Trophoblast cell (in vitro differentiated cells and primary cell): ENCODE measurements at regions not wholly inside any gene's neighbourhood (a gene's known extent, or its start where the extent isn't known, plus 50 kb on each side); places are given as distances from the start of the nearest gene placed in this dataset.

Source experiments
- DNase-seq, 2 donors: peaks; one replicate each; pipeline ENCODE4 v3.0.0-alpha.2; 2016
- H2AFZ ChIP-seq: 2 replicates; pipeline ENCODE4 v1.6.1; 2013; ENCODE audit warnings: low read length, moderate library complexity, mild to moderate bottlenecking; ENCODE audit not compliant: insufficient read depth, poor library complexity
- H2AK5ac ChIP-seq: 2 replicates; pipeline ENCODE4 v1.6.1; 2013; ENCODE audit warnings: mild to moderate bottlenecking, low read length
- H2BK120ac ChIP-seq: 2 replicates; pipeline ENCODE4 v1.6.1; 2013; ENCODE audit warnings: low read length, mild to moderate bottlenecking, moderate library complexity; ENCODE audit not compliant: insufficient read depth, poor library complexity
- H2BK12ac ChIP-seq: 2 replicates; pipeline ENCODE4 v1.6.1; 2013; ENCODE audit warnings: mild to moderate bottlenecking, low read length, moderate library complexity
- H2BK5ac ChIP-seq: 2 replicates; pipeline ENCODE4 v1.6.1; 2013; ENCODE audit warnings: low read length, low read depth, moderate library complexity, mild to moderate bottlenecking; ENCODE audit not compliant: poor library complexity
- H3K14ac ChIP-seq: 2 replicates; pipeline ENCODE4 v1.6.1; 2013; ENCODE audit warnings: mild to moderate bottlenecking, low read length
- H3K18ac ChIP-seq: 2 replicates; pipeline ENCODE4 v1.6.1; 2013; ENCODE audit warnings: mild to moderate bottlenecking, low read length
- H3K23ac ChIP-seq: 2 replicates; pipeline ENCODE4 v1.6.1; 2013; ENCODE audit warnings: low read length
- H3K27ac ChIP-seq: 2 replicates; pipeline ENCODE4 v1.5.1; 2013; ENCODE audit warnings: low read depth, mild to moderate bottlenecking, inconsistent platforms, low read length, moderate library complexity
- H3K27me3 ChIP-seq: 2 replicates; pipeline ENCODE4 v1.6.1; 2013; ENCODE audit warnings: inconsistent platforms, mild to moderate bottlenecking, low read length, moderate library complexity; ENCODE audit not compliant: insufficient read depth
- H3K36me3 ChIP-seq, 2 experiments: 1 replicate in 1 of 2; 2 replicates in 1 of 2; pipeline ENCODE4 v1.6.1; 2013; ENCODE audit warnings: low read length in 2 of 2, mild to moderate bottlenecking in 2 of 2, moderate library complexity in 1 of 2; ENCODE audit not compliant: insufficient read depth in 2 of 2, control insufficient read depth in 1 of 2
- H3K4ac ChIP-seq: 2 replicates; pipeline ENCODE4 v1.6.1; 2013; ENCODE audit warnings: low read depth, mild to moderate bottlenecking, low read length, moderate library complexity
- H3K4me1 ChIP-seq, 2 experiments: 1 replicate in 1 of 2; 2 replicates in 1 of 2; pipeline ENCODE4 v1.6.1; 2013; ENCODE audit warnings: low read length in 2 of 2, mild to moderate bottlenecking in 2 of 2, moderate library complexity in 1 of 2; ENCODE audit not compliant: insufficient read depth in 2 of 2, control insufficient read depth in 1 of 2
- H3K4me2 ChIP-seq: 2 replicates; pipeline ENCODE4 v1.6.1; 2013; ENCODE audit warnings: inconsistent platforms, mild to moderate bottlenecking, low read length, moderate library complexity
- H3K4me3 ChIP-seq: 2 replicates; pipeline ENCODE4 v1.5.1; 2013; ENCODE audit warnings: mild to moderate bottlenecking, low read depth, low read length, inconsistent platforms
- H3K79me1 ChIP-seq: one replicate; pipeline ENCODE4 v1.6.1; 2013; ENCODE audit warnings: low read length
- H3K79me2 ChIP-seq: 2 replicates; pipeline ENCODE4 v1.6.1; 2013; ENCODE audit warnings: low read length, mild to moderate bottlenecking; ENCODE audit not compliant: control insufficient read depth, insufficient read depth, poor library complexity
- H3K9ac ChIP-seq: 2 replicates; pipeline ENCODE4 v1.6.1; 2013; ENCODE audit warnings: mild to moderate bottlenecking, low read length
- H3K9me3 ChIP-seq: 2 replicates; pipeline ENCODE4 v1.6.1; 2013; ENCODE audit warnings: low read depth, mild to moderate bottlenecking, control low read depth, inconsistent platforms, low read length; ENCODE audit not compliant: insufficient read depth
- H4K12ac ChIP-seq: 2 replicates; pipeline ENCODE4 v1.6.1; 2013; ENCODE audit warnings: low read depth, mild to moderate bottlenecking, low read length, moderate library complexity
- H4K8ac ChIP-seq: 2 replicates; pipeline ENCODE4 v1.6.1; 2013; ENCODE audit warnings: low read depth, mild to moderate bottlenecking, low read length, moderate library complexity
- H4K91ac ChIP-seq: one replicate; pipeline ENCODE4 v1.6.1; 2013; ENCODE audit warnings: low read depth, mild to moderate bottlenecking, low read length, moderate library complexity
- WGBS: extraction: QIAGEN DNeasy Blood & Tissue Kit; methylation state at CpG from one replicate; pipeline ENCODE4 v1.1.7; 2013; ENCODE audit warnings: missing lambda C conversion rate; ENCODE audit not compliant: insufficient read length, insufficient coverage; ENCODE audit errors: extremely low coverage; 5-methylcytosine and 5-hydroxymethylcytosine counted together

- Histone ChIP-seq H3K4me1 (no peaks in the 10 kb centered on the region), H3K36me3 (no peaks in the 10 kb centered on the region), H2BK120ac (no peak overlapping the region), H3K4ac (no peak overlapping the region), H2AK5ac (no peak overlapping the region), H3K27me3 (no peaks in the 10 kb centered on the region), H3K23ac (no peak overlapping the region), H4K91ac (no peak overlapping the region), H4K12ac (no peak overlapping the region), H3K14ac (no peak overlapping the region), H2BK5ac (no peak overlapping the region), H2BK12ac (no peak overlapping the region), H3K27ac (no peak overlapping the region), H3K79me2 (no peaks in the 10 kb centered on the region), H3K4me3 (no peak overlapping the region), H3K9me3 (no peaks in the 10 kb centered on the region), H3K9ac (no peak overlapping the region), H3K18ac (no peak overlapping the region), H2AFZ (no peak overlapping the region), H3K79me1 (no peaks in the 10 kb centered on the region), H3K4me2 (no peak overlapping the region), H4K8ac (no peak overlapping the region)
- no CpG with 5 or more reads among the region's 3 CpGs for WGBS
- no peak for DNase-seq
These were observed 51.7 kb upstream of the COL8A1 start for GRCh38 chr3:99586701-99587100.

- no peak overlapping the region for H4K12ac ChIP-seq
- no peak overlapping the region for H3K27ac ChIP-seq
- H3K4me1 ChIP-seq = no peaks in the 10 kb centered on the region
These were observed 58.4 kb upstream of the COL8A1 start for GRCh38 chr3:99579965-99580364.

GRCh38 chr3:99579246-99579645, 59.1 kb upstream of the COL8A1 start:
- Histone ChIP-seq H2AK5ac (no peak overlapping the region), H3K79me2 (no peaks in the 10 kb centered on the region), H3K4me3 (no peak overlapping the region), H3K4ac (no peak overlapping the region), H4K91ac (no peak overlapping the region), H3K4me1 (no peaks in the 10 kb centered on the region), H3K79me1 (no peaks in the 10 kb centered on the region), H3K27me3 (no peaks in the 10 kb centered on the region), H3K4me2 (no peak overlapping the region), H3K36me3 (no peaks in the 10 kb centered on the region), H3K27ac (no peak overlapping the region), H4K12ac (no peak overlapping the region), H4K8ac (no peak overlapping the region), H3K18ac (no peak overlapping the region), H2BK120ac (no peak overlapping the region), H2AFZ (no peak overlapping the region), H2BK12ac (no peak overlapping the region), H3K23ac (no peak overlapping the region), H3K14ac (no peak overlapping the region), H3K9me3 (no peaks in the 10 kb centered on the region), H2BK5ac (no peak overlapping the region), H3K9ac (no peak overlapping the region)
- DNase-seq = no peak
- no CpG with 5 or more reads among the region's 4 CpGs for WGBS

More at GRCh38 chr3:99579965-99580364, 58.4 kb upstream of the COL8A1 start:
- Histone ChIP-seq H3K9me3 (no peaks in the 10 kb centered on the region), H2AK5ac (no peak overlapping the region), H3K4me2 (no peak overlapping the region), H3K4ac (no peak overlapping the region), H4K91ac (no peak overlapping the region), H4K8ac (no peak overlapping the region), H3K18ac (no peak overlapping the region), H3K79me1 (no peaks in the 10 kb centered on the region), H3K27me3 (no peaks in the 10 kb centered on the region), H2BK5ac (no peak overlapping the region), H3K23ac (no peak overlapping the region), H2AFZ (no peak overlapping the region), H3K14ac (no peak overlapping the region), H3K9ac (no peak overlapping the region), H3K79me2 (no peaks in the 10 kb centered on the region), H3K36me3 (no peaks in the 10 kb centered on the region), H2BK120ac (no peak overlapping the region), H2BK12ac (no peak overlapping the region), H3K4me3 (no peak overlapping the region)
- no peak for DNase-seq
- WGBS = no CpG with 5 or more reads among the region's 3 CpGs

- no peak overlapping the region for H2BK120ac ChIP-seq
- no peak overlapping the region for H3K27ac ChIP-seq
- no peaks in the 10 kb centered on the region for H3K4me1 ChIP-seq
- H2BK12ac ChIP-seq = no peak overlapping the region
- no peak overlapping the region for H3K9ac ChIP-seq
- H3K36me3 ChIP-seq = no peaks in the 10 kb centered on the region
- no peak overlapping the region for H4K8ac ChIP-seq
- H2AFZ ChIP-seq = no peak overlapping the region
- no peak overlapping the region for H3K4me2 ChIP-seq
- no peak overlapping the region for H2BK5ac ChIP-seq
- no peak overlapping the region for H3K14ac ChIP-seq
- no peak overlapping the region for H3K18ac ChIP-seq
- no peak overlapping the region for H4K91ac ChIP-seq
- no peaks in the 10 kb centered on the region for H3K79me1 ChIP-seq
- H3K9me3 ChIP-seq = no peaks in the 10 kb centered on the region
- no peak overlapping the region for H3K4ac ChIP-seq
- H3K4me3 ChIP-seq = no peak overlapping the region
- no peak overlapping the region for H2AK5ac ChIP-seq
- no peak overlapping the region for H4K12ac ChIP-seq
- DNase-seq = no peak
- no peaks in the 10 kb centered on the region for H3K79me2 ChIP-seq
- H3K23ac ChIP-seq = no peak overlapping the region
- no CpG with 5 or more reads among the region's 1 CpG for WGBS
- no peaks in the 10 kb centered on the region for H3K27me3 ChIP-seq
These were observed 59.9 kb upstream of the COL8A1 start for GRCh38 chr3:99578339-99578970.
